Transverse colon (tissue), 3 donors: ENCODE measurements at regions not wholly inside any gene's neighbourhood (a gene's known extent, or its start where the extent isn't known, plus 50 kb on each side); places are given as distances from the start of the nearest gene placed in this dataset.

Experiments
- EP300 ChIP-seq: sonication (generic); formaldehyde crosslinking; IDR thresholded peaks from one replicate; pipeline ENCODE4 v1.6.1; 2017; ENCODE audit warnings: antibody characterized with exemption, low read depth
- POLR2A ChIP-seq: fragments of 450-650 bp; IDR thresholded peaks from one replicate; pipeline ENCODE4 v1.6.1; 2016; ENCODE audit warnings: antibody characterized with exemption, mild to moderate bottlenecking, moderate library complexity
- TF ChIP-seq, protein P1 (sequence below), 5 experiments: fragments of 200-600 bp in 3 of 5; fragments of 450-650 bp in 2 of 5; sonication (generic) in 3 of 5; IDR thresholded peaks; 1 replicate in 2 of 5; 2 replicates in 3 of 5; pipeline ENCODE4 v1.5.1; 2016 to 2017; ENCODE audit warnings: antibody characterized with exemption in 5 of 5, inconsistent platforms in 3 of 5, mild to moderate bottlenecking in 2 of 5, moderate library complexity in 1 of 5

DNA sequence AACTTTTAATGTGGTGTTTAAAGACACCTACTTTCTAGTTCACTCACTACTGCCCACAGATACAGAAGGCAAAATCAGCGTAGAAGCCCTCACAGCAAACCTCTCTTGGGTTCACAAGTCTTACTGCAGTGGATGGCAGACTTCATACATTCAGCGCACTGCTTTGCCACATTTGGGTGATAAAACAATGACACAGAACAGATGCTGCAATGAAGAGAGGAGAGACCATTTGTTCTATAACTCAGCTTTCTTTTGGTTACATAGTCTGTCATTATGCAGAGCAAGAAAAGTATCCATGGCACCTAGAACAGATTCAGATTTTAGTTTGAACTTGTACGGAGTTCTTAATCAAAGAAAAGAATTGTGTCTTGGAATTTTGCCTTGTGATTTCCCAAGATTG, 459.0 kb downstream of the BCAT1 start:
- TF ChIP-seq, protein P1, sequence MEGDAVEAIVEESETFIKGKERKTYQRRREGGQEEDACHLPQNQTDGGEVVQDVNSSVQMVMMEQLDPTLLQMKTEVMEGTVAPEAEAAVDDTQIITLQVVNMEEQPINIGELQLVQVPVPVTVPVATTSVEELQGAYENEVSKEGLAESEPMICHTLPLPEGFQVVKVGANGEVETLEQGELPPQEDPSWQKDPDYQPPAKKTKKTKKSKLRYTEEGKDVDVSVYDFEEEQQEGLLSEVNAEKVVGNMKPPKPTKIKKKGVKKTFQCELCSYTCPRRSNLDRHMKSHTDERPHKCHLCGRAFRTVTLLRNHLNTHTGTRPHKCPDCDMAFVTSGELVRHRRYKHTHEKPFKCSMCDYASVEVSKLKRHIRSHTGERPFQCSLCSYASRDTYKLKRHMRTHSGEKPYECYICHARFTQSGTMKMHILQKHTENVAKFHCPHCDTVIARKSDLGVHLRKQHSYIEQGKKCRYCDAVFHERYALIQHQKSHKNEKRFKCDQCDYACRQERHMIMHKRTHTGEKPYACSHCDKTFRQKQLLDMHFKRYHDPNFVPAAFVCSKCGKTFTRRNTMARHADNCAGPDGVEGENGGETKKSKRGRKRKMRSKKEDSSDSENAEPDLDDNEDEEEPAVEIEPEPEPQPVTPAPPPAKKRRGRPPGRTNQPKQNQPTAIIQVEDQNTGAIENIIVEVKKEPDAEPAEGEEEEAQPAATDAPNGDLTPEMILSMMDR (IDR thresholded peaks at IDR 0.05): no peak
- no peak for TF ChIP-seq EP300
- no peak for TF ChIP-seq POLR2A
